Suprapubic skin (tissue), 4 donors: ENCODE measurements at regions not wholly inside any gene's neighbourhood (a gene's known extent, or its start where the extent isn't known, plus 50 kb on each side); places are given as distances from the start of the nearest gene placed in this dataset.
"Not testable (repeated sequence)": the region's sequence is repeated elsewhere in the genome, so short reads cannot be mapped to it uniquely, and the experiment has no call there.

Source experiments
- DNase-seq, 2 donors: peaks; one replicate each; pipeline ENCODE4 v3.0.0-alpha.2; 2019; ENCODE audit warnings: low spot score in 2 of 2
- H3K27ac ChIP-seq: fragments of 200-600 bp; sonication (generic); one replicate; pipeline ENCODE4 v1.5.1; 2019
- H3K27me3 ChIP-seq: fragments of 200-600 bp; sonication (generic); one replicate; pipeline ENCODE4 v1.5.1; 2019
- H3K36me3 ChIP-seq: fragments of 200-600 bp; sonication (generic); one replicate; pipeline ENCODE4 v1.5.1; 2019
- H3K4me1 ChIP-seq: fragments of 200-600 bp; sonication (generic); one replicate; pipeline ENCODE4 v1.5.1; 2019
- H3K4me3 ChIP-seq: fragments of 200-600 bp; sonication (generic); one replicate; pipeline ENCODE4 v1.5.1; 2019; ENCODE audit warnings: mild to moderate bottlenecking
- H3K9me3 ChIP-seq: fragments of 200-600 bp; sonication (generic); one replicate; pipeline ENCODE4 v1.5.1; 2019
- CTCF ChIP-seq, 2 donors: fragments of 200-600 bp in 1 of 2; fragments of 450-650 bp in 1 of 2; sonication (generic) in 1 of 2; IDR thresholded peaks; one replicate each; pipeline ENCODE4 v1.5.1; 2016 to 2019; ENCODE audit warnings: antibody characterized with exemption in 2 of 2, mild to moderate bottlenecking in 1 of 2, moderate library complexity in 1 of 2
- EP300 ChIP-seq: sonication (generic); formaldehyde crosslinking; IDR thresholded peaks from one replicate; pipeline ENCODE4 v1.6.1; 2017; ENCODE audit warnings: antibody characterized with exemption
- POLR2A ChIP-seq, 2 donors: fragments of 450-650 bp; IDR thresholded peaks; one replicate each; pipeline ENCODE4 v1.6.1; 2017; ENCODE audit warnings: antibody characterized with exemption in 2 of 2, mild to moderate bottlenecking in 2 of 2, moderate library complexity in 2 of 2
- POLR2AphosphoS5 ChIP-seq, 3 donors: sonication (generic); formaldehyde crosslinking; IDR thresholded peaks; one replicate each; pipeline ENCODE4 v1.6.1; 2017; ENCODE audit warnings: antibody characterized with exemption in 3 of 3
- WGBS: methylation state at CpG from one replicate; pipeline ENCODE4 v1.1.5; 2018; 5-methylcytosine and 5-hydroxymethylcytosine counted together

- Histone ChIP-seq H3K4me3 (no peak overlapping the region), H3K36me3 (no peaks in the 10 kb centered on the region), H3K27me3 (no peaks in the 10 kb centered on the region), H3K27ac (no peak overlapping the region), H3K9me3 (no peaks in the 10 kb centered on the region), H3K4me1 (no peaks in the 10 kb centered on the region)
- WGBS: 91% methylated on average over 19 of the region's 54 CpGs
- TF ChIP-seq POLR2AphosphoS5 (IDR thresholded peaks at IDR 0.05): no peak
- no peak for DNase-seq
These were observed 550.2 kb upstream of the SALL3 start for GRCh38 chr18:78429127-78430108.

- WGBS: 92% methylated on average over 28 of the region's 28 CpGs
- no peaks in the 10 kb centered on the region for H3K9me3 ChIP-seq
- H3K4me1 ChIP-seq: no peaks in the 10 kb centered on the region
- no peak for DNase-seq
- no peaks in the 10 kb centered on the region for H3K27me3 ChIP-seq
- H3K36me3 ChIP-seq: no peaks in the 10 kb centered on the region
- TF ChIP-seq POLR2AphosphoS5 (IDR thresholded peaks at IDR 0.05): no peak
- no peak for TF ChIP-seq CTCF (IDR thresholded peaks at IDR 0.05)
- TF ChIP-seq EP300: no peak
- no peak for TF ChIP-seq POLR2A (IDR thresholded peaks at IDR 0.05)
- H3K27ac ChIP-seq: no peak overlapping the region
- no peak overlapping the region for H3K4me3 ChIP-seq
These were observed 549.4 kb upstream of the SALL3 start for GRCh38 chr18:78430131-78430758.

GRCh38 chr18:78431606-78432005 lies 548.0 kb upstream of the SALL3 start:
- Histone ChIP-seq H3K4me3 (no peak overlapping the region), H3K27ac (no peak overlapping the region), H3K27me3 (no peaks in the 10 kb centered on the region), H3K4me1 (no peaks in the 10 kb centered on the region), H3K36me3 (no peaks in the 10 kb centered on the region), H3K9me3 (no peaks in the 10 kb centered on the region)
- no peak for DNase-seq
- 83% methylated on average over 13 of the region's 13 CpGs for WGBS
- TF ChIP-seq EP300 (no peak), POLR2A (IDR thresholded peaks at IDR 0.05) (no peak), CTCF (IDR thresholded peaks at IDR 0.05) (no peak), POLR2AphosphoS5 (IDR thresholded peaks at IDR 0.05) (no peak)

DNA sequence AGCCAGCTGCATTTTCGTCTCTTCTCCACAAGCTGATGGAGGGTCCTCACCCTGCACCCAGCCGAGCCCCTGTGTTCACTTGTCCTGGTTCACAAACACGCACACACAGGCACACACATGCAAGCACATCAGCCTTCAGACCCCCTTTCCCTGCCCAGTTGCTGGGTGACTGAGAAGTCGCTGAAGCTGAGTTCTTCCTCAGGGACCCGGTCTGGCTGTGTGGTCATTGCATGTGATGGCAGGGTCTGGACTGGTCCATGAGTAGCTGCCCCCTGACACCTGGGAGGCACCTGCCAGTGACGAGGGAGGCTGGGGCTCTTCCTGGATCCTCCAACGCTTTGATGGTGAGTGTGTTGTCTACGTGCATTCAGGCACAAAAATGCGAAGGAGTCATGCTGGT lies 546.1 kb upstream of the SALL3 start:
- no peaks in the 10 kb centered on the region for H3K27me3 ChIP-seq
- no peaks in the 10 kb centered on the region for H3K36me3 ChIP-seq
- peaks cover 4% of the 10 kb centered on the region for H3K9me3 ChIP-seq
- DNase-seq: no peak
- WGBS: 77% methylated on average over 6 of the region's 9 CpGs
- no peaks in the 10 kb centered on the region for H3K4me1 ChIP-seq
- H3K27ac ChIP-seq: no peak overlapping the region
- no peak overlapping the region for H3K4me3 ChIP-seq
- TF ChIP-seq EP300: no peak
- TF ChIP-seq POLR2A (IDR thresholded peaks at IDR 0.05): no peak
- TF ChIP-seq CTCF (IDR thresholded peaks at IDR 0.05): no peak
- TF ChIP-seq POLR2AphosphoS5 (IDR thresholded peaks at IDR 0.05): no peak

- H3K27me3 ChIP-seq: no peaks in the 10 kb centered on the region
- no peak for TF ChIP-seq POLR2A (IDR thresholded peaks at IDR 0.05)
- no peak overlapping the region for H3K27ac ChIP-seq
- no peak overlapping the region for H3K4me3 ChIP-seq
- peaks cover 4% of the 10 kb centered on the region for H3K9me3 ChIP-seq
- no peak for DNase-seq
- H3K36me3 ChIP-seq: no peaks in the 10 kb centered on the region
- 76% methylated on average over 8 of the region's 8 CpGs for WGBS
- H3K4me1 ChIP-seq: no peaks in the 10 kb centered on the region
These were observed 543.5 kb upstream of the SALL3 start for GRCh38 chr18:78436110-78436509.

GRCh38 chr18:78438235-78438634 lies 541.4 kb upstream of the SALL3 start:
- not testable (repeated sequence) for H3K27ac ChIP-seq, H3K27me3 ChIP-seq, H3K4me1 ChIP-seq, DNase-seq, H3K9me3 ChIP-seq, H3K36me3 ChIP-seq, H3K4me3 ChIP-seq
- WGBS: 93% methylated on average over 13 of the region's 13 CpGs
